ENCODE measurements at regions not wholly inside any gene's neighbourhood (a gene's known extent, or its start where the extent isn't known, plus 50 kb on each side); places are given as distances from the start of the nearest gene placed in this dataset.

GRCh38 chr11:11789735-11790369, 51.9 kb upstream of the USP47 start:
- DNase-seq = peak; percentile 10

GRCh38 chr11:11788063-11788710, 53.6 kb upstream of the USP47 start:
- no peak for DNase-seq

GRCh38 chr11:11787305-11788062, 54.3 kb upstream of the USP47 start:
- peak; percentile 72 for DNase-seq

GRCh38 chr11:11786771-11787170, 55.0 kb upstream of the USP47 start:
- no peak for DNase-seq

- no peak for DNase-seq
These were observed 55.5 kb upstream of the USP47 start for GRCh38 chr11:11786234-11786633.

- no peak for DNase-seq
These were observed 59.2 kb upstream of the USP47 start for GRCh38 chr11:11782532-11783110.

GRCh38 chr11:11780858-11781257, 60.9 kb upstream of the USP47 start:
- DNase-seq = no peak

- no peak for DNase-seq
These were observed 61.8 kb upstream of the USP47 start for GRCh38 chr11:11779975-11780374.

GRCh38 chr11:11777897-11778296, 63.9 kb upstream of the USP47 start:
- no peak for DNase-seq

GRCh38 chr11:11776714-11777113, 65.1 kb upstream of the USP47 start:
- DNase-seq = no peak

- no peak for DNase-seq
These were observed 66.8 kb upstream of the USP47 start for GRCh38 chr11:11774928-11775327.

GRCh38 chr11:11772865-11773515, 68.8 kb upstream of the USP47 start:
- no peak for DNase-seq

GRCh38 chr11:11770921-11771486, 70.8 kb upstream of the USP47 start:
- DNase-seq = no peak

GRCh38 chr11:11770296-11770695, 71.5 kb upstream of the USP47 start:
- no peak for DNase-seq

- DNase-seq = no peak
These were observed 72.0 kb upstream of the USP47 start for GRCh38 chr11:11769782-11770181.

- no peak for DNase-seq
These were observed 72.4 kb upstream of the USP47 start for GRCh38 chr11:11769362-11769761.

GRCh38 chr11:11764423-11764803, 77.4 kb upstream of the USP47 start:
- no peak for DNase-seq

- DNase-seq = no peak
These were observed 77.9 kb upstream of the USP47 start for GRCh38 chr11:11763796-11764422.

- DNase-seq = no peak
These were observed 80.9 kb upstream of the USP47 start for GRCh38 chr11:11760838-11761237.

- DNase-seq = no peak
These were observed 83.1 kb upstream of the USP47 start for GRCh38 chr11:11758603-11759196.

- DNase-seq = no peak
These were observed 83.9 kb upstream of the USP47 start for GRCh38 chr11:11757909-11758308.

- DNase-seq = no peak
These were observed 85.1 kb upstream of the USP47 start for GRCh38 chr11:11756718-11757117.

Data from activated CD4-positive, alpha-beta T cell treated with anti-CD3 and anti-CD28 coated beads, Interleukin-2, amount 50 U/mL, for 1 hour (primary cell).